Omental fat pad (tissue), 3 donors: ENCODE measurements at regions not wholly inside any gene's neighbourhood (a gene's known extent, or its start where the extent isn't known, plus 50 kb on each side); places are given as distances from the start of the nearest gene placed in this dataset.
"Not testable (repeated sequence)": the region's sequence is repeated elsewhere in the genome, so short reads cannot be mapped to it uniquely, and the experiment has no call there.

Experiments
- ATAC-seq: fragments of 150-250 bp; one replicate; pipeline ENCODE4 v1.9.1; 2016; ENCODE audit warnings: mild to moderate bottlenecking, moderate library complexity; ENCODE audit not compliant: low FRiP score
- DNase-seq: peaks from one replicate; pipeline ENCODE4 v3.0.0-alpha.2; 2019; ENCODE audit warnings: low spot score
- TF ChIP-seq, protein P1 (sequence below), 3 donors: fragments of 450-650 bp; IDR thresholded peaks; one replicate each; pipeline ENCODE4 v1.5.1; 2016 to 2017; ENCODE audit warnings: antibody characterized with exemption in 3 of 3, mild to moderate bottlenecking in 3 of 3, moderate library complexity in 2 of 3

DNA sequence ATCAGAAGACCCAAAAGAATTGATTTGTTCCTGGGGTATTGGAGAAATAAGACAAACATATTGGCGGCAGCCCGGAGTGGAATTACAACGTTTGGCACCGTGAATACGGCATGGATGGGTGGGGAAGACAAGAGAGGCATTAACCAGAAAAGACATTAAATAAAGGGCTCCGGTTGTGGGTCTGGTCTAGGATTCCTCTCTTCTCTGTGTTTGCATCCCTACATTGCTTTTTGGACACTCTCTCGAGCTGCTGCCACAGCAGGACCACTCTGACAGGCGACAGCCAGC lies 138.7 kb upstream of the PALM2AKAP2 start:
- TF ChIP-seq, protein P1, sequence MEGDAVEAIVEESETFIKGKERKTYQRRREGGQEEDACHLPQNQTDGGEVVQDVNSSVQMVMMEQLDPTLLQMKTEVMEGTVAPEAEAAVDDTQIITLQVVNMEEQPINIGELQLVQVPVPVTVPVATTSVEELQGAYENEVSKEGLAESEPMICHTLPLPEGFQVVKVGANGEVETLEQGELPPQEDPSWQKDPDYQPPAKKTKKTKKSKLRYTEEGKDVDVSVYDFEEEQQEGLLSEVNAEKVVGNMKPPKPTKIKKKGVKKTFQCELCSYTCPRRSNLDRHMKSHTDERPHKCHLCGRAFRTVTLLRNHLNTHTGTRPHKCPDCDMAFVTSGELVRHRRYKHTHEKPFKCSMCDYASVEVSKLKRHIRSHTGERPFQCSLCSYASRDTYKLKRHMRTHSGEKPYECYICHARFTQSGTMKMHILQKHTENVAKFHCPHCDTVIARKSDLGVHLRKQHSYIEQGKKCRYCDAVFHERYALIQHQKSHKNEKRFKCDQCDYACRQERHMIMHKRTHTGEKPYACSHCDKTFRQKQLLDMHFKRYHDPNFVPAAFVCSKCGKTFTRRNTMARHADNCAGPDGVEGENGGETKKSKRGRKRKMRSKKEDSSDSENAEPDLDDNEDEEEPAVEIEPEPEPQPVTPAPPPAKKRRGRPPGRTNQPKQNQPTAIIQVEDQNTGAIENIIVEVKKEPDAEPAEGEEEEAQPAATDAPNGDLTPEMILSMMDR (IDR thresholded peaks at IDR 0.05) = no peak
- no peak for DNase-seq
- ATAC-seq = no peak

DNA sequence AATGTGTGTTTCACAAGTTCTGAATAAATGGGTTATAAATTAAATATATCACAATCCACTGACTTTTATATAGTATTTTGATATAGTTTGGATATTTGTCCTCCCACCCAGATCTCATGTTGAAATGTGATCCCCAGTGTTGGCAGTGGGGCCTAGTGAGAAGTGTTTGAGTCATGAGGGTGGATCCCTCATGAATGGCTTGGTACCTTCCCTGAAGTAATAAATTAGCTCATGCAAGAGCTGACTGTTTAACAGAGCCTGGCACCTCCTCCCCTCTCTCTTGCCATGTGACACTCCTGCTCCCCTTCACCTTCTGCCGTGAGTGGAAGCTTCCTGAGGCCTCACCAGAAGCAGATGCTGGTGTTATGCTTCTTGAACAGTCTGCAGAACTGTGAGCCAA lies 127.9 kb upstream of the PALM2AKAP2 start:
- no peak for ATAC-seq
- TF ChIP-seq, protein P1 (IDR thresholded peaks at IDR 0.05) = no peak
- no peak for DNase-seq

DNA sequence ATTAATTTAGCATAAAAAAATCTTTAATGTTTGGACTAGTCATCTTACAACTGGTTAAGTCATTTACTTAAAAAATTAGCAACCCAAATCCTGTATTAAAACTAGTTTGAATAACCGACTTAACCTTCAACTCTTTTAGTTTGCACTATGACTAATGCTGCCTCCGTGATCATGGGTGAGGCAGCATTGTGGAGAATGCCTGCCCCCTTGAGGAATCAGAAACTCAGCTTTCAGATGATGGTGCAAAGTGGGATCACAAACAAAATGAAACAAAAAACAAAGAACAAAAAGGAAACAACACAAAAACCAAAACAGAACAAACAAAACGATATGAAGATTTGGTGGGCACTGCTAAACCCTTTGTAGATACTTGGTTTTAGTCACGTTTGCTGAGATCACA lies 127.0 kb upstream of the PALM2AKAP2 start:
- TF ChIP-seq, protein P1 (IDR thresholded peaks at IDR 0.05) = no peak
- DNase-seq = no peak
- ATAC-seq = no peak

DNA sequence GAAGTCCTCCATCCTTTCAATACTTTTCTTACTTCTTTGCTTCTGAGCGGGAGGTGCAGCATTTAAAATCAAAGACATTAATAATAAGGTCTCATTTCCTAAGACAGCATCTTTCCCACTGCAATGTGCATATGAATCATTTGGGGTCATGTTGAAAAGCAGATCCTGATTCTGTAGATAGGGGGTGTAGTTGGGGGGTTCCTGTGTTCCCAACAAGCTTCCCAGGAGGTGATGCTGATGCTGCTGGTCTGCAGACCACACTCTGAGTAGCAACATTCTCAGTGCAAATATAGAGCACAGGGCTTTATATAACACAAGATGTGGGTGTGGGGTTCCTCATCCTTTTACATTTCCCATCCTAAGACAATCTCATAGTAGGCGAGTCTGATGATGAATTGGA lies 126.5 kb upstream of the PALM2AKAP2 start:
- ATAC-seq (no peak), DNase-seq (no peak)
- TF ChIP-seq, protein P1 (IDR thresholded peaks at IDR 0.05) = no peak

DNA sequence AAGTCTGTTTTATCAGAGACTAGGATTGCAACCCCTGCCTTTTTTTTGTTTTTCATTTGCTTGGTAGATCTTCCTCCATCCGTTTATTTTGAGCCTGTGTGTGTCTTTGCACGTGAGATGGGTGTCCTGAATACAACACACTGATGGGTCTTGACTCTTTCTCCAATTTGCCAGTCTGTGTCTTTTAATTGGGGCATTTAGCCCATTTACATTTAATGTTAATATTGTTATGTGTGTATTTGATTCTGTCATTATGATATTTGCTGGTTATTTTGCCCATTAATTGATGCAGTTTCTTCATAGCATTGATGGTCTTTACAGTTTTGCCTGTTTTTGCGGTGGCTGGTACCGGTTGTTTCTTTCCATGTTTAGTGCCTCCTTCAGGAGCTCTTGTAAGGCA lies 116.0 kb upstream of the PALM2AKAP2 start:
- DNase-seq, ATAC-seq: not testable (repeated sequence)

DNA sequence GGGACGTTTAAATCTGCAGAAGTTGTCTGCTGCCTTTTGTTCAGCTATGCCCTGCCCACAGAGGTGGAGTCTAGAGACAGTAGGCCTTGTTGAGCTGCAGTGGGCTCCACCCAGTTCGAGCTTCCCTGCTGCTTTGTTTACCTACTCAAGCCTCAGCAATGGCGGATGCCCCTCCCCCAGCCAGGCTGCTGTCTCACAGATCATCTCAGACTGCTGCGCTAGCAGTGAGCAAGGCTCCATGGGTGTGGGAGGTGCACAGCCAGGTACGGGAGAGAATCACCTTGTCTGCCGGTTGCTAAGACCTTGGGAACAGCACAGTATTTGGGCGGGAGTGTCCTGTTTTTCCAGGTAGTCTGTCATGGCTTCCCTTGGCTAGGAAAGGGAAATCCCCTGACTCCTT lies 114.3 kb upstream of the PALM2AKAP2 start:
- not testable (repeated sequence) for ATAC-seq

DNA sequence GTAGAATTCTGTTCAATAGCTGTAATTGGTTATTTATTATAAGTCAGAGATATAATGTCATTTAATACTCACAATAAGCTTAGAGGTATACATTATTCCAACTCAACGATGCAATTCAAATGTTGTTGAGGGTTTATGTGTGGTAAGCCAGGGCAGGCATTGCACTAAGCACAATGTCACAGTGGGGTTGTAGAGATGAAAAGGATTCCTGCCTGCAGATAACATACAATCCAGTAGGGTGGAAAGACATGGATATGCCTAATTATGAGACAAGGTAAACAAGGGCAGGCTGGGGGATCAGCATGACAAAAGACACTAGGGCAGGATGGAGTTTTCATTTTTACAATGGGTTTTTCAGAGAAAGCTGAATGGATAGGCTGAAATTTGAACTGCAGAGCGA lies 98.7 kb upstream of the PALM2AKAP2 start:
- ATAC-seq (no peak), DNase-seq (no peak)
- TF ChIP-seq, protein P1 (IDR thresholded peaks at IDR 0.05) = no peak

More for the DNA sequence above, 114.3 kb upstream of the PALM2AKAP2 start:
- DNase-seq = not testable (repeated sequence)

DNA sequence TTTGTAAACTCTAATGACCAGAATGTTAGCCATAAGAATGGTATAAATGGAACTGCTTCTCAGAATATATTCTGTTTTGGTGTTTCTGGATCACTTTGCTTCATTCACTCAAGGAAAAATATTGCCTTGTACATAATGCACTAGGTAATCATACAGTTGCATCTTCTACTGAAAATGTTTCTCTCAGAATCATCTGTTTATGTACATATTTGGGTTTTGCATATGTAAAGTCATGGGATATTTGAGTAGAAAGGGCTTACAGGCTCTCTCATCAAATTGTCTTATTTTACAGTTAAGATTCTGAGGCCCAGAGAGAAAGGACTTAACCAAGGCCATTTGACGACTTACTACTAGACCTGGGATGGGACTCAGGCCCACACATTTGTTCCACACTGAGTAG lies 97.8 kb upstream of the PALM2AKAP2 start:
- DNase-seq = no peak
- TF ChIP-seq, protein P1 (IDR thresholded peaks at IDR 0.05) = no peak
- ATAC-seq = no peak
